Subcutaneous abdominal adipose tissue (tissue), 5 donors: ENCODE measurements at regions not wholly inside any gene's neighbourhood (a gene's known extent, or its start where the extent isn't known, plus 50 kb on each side); places are given as distances from the start of the nearest gene placed in this dataset.

Experiments
- H3K27ac ChIP-seq: one replicate; pipeline ENCODE4 v1.7.0; 2013; ENCODE audit warnings: low read depth, mild to moderate bottlenecking, inconsistent platforms, low read length, moderate library complexity
- H3K27me3 ChIP-seq, 5 donors: one replicate each; pipeline ENCODE4 v1.7.0; 2013; ENCODE audit warnings: low read length in 5 of 5, inconsistent platforms in 1 of 5; ENCODE audit not compliant: control insufficient read depth in 5 of 5, insufficient read depth in 4 of 5
- H3K36me3 ChIP-seq, 5 donors: one replicate each; pipeline ENCODE4 v1.7.0; 2013; ENCODE audit warnings: low read length in 5 of 5; ENCODE audit not compliant: control insufficient read depth in 5 of 5, insufficient read depth in 5 of 5
- H3K4me1 ChIP-seq, 5 donors: one replicate each; pipeline ENCODE4 v1.7.0; 2013; ENCODE audit warnings: low read length in 5 of 5, mild to moderate bottlenecking in 3 of 5, moderate library complexity in 1 of 5; ENCODE audit not compliant: control insufficient read depth in 5 of 5, insufficient read depth in 5 of 5
- H3K4me3 ChIP-seq, 5 donors: one replicate each; pipeline ENCODE4 v1.7.0; 2013; ENCODE audit warnings: low read length in 5 of 5, low read depth in 1 of 5
- H3K9ac ChIP-seq, 5 donors: one replicate each; pipeline ENCODE4 v1.7.0; 2013; ENCODE audit warnings: low read length in 5 of 5, mild to moderate bottlenecking in 4 of 5, moderate library complexity in 3 of 5
- H3K9me3 ChIP-seq, 5 donors: one replicate each; pipeline ENCODE4 v1.7.0; 2013; ENCODE audit warnings: low read length in 5 of 5; ENCODE audit not compliant: control insufficient read depth in 5 of 5
- donor health status: healthy.
- donor health status: healthy.
- donor health status: healthy.
- donor health status: healthy.
- donor health status: healthy.

- peaks cover 0 to 2% (median 0%) of the 10 kb centered on the region in 5 donors for H3K9me3 ChIP-seq
- no peak overlapping the region for H3K27ac ChIP-seq
- no peak overlapping the region for H3K9ac ChIP-seq
Measured at GRCh38 chr9:82680179-82680935, 382.6 kb downstream of the RASEF start.

DNA sequence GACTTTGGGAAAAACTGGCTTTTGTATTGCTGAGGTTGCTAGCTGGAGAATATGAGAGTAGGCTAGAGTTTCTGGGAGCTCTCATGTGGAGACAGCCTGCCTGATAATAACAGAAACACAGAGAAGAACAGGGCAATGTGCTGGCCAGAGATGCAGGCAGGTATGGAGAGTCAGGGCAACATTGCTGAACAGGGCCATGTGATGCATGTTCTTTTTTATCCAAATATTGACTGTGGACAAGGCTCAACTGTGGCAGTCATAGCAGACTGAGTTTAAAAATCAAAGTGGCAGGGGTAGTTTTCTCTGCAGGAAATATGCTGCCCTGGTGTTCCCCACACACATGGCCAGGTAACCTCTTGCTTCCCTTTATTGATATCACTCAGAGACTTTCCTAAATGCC is 381.1 kb downstream of the RASEF start:
- Histone ChIP-seq H3K36me3 (no peaks in the 10 kb centered on the region), H3K9ac (no peak overlapping the region), H3K9me3 (peaks cover 0 to 2% (median 0%) of the 10 kb centered on the region in 5 donors), H3K27me3 (no peaks in the 10 kb centered on the region), H3K27ac (no peak overlapping the region), H3K4me1 (no peaks in the 10 kb centered on the region), H3K4me3 (no peak overlapping the region)

More at GRCh38 chr9:82680179-82680935, 382.6 kb downstream of the RASEF start:
- Histone ChIP-seq H3K36me3 (no peaks in the 10 kb centered on the region), H3K4me3 (no peak overlapping the region), H3K27me3 (no peaks in the 10 kb centered on the region), H3K4me1 (no peaks in the 10 kb centered on the region)

- no peaks in the 10 kb centered on the region for H3K36me3 ChIP-seq
- H3K4me3 ChIP-seq, result no peak overlapping the region
- H3K9ac ChIP-seq, result no peak overlapping the region
- peaks cover 0 to 2% (median 0%) of the 10 kb centered on the region in 5 donors for H3K9me3 ChIP-seq
- H3K27me3 ChIP-seq, result no peaks in the 10 kb centered on the region
- H3K27ac ChIP-seq, result no peak overlapping the region
- no peaks in the 10 kb centered on the region for H3K4me1 ChIP-seq
Measured at GRCh38 chr9:82682431-82682830, 380.5 kb downstream of the RASEF start.

- peaks cover 2 to 19% (median 11%) of the 10 kb centered on the region in 5 donors for H3K9me3 ChIP-seq
Measured at GRCh38 chr9:82695704-82696103, 367.2 kb downstream of the RASEF start.

GRCh38 chr9:82706786-82707185 is 356.2 kb downstream of the RASEF start:
- Histone ChIP-seq H3K36me3 (no peaks in the 10 kb centered on the region), H3K27me3 (no peaks in the 10 kb centered on the region), H3K27ac (no peak overlapping the region), H3K4me1 (no peaks in the 10 kb centered on the region), H3K9ac (no peak overlapping the region), H3K4me3 (no peak overlapping the region), H3K9me3 (no peaks in the 10 kb centered on the region)

More at GRCh38 chr9:82695704-82696103, 367.2 kb downstream of the RASEF start:
- H3K36me3 ChIP-seq, result no peaks in the 10 kb centered on the region
- no peaks in the 10 kb centered on the region for H3K27me3 ChIP-seq
- H3K4me3 ChIP-seq, result no peak overlapping the region
- no peak overlapping the region for H3K27ac ChIP-seq
- H3K4me1 ChIP-seq, result no peaks in the 10 kb centered on the region
- no peak overlapping the region for H3K9ac ChIP-seq

- Histone ChIP-seq H3K9ac (no peak overlapping the region), H3K4me1 (no peaks in the 10 kb centered on the region), H3K4me3 (no peak overlapping the region), H3K9me3 (peaks cover 0 to 11% (median 8%) of the 10 kb centered on the region in 5 donors), H3K36me3 (no peaks in the 10 kb centered on the region), H3K27me3 (no peaks in the 10 kb centered on the region), H3K27ac (no peak overlapping the region)
Measured at GRCh38 chr9:82716821-82717220, 346.1 kb downstream of the RASEF start.

DNA sequence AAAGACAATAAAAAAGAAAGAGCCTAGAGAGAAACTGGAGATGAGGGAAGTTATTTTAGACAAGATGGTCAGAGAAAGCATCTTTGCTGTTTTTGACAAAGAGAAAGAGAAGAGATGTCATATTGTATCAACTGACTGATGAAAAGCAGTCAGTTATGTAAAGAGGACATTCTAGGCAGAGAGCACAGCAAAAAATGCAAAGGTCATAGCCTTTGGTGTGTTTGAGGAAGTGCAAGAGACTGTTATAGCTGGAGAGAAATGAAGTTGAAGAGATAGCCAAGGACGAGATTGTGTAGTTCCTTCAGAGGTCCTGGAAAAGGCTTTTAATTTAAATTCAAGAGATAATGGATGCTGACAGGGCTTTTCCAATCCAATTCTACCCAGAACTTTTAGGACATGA is 342.4 kb downstream of the RASEF start:
- Histone ChIP-seq H3K27ac (no peak overlapping the region), H3K9ac (no peak overlapping the region), H3K4me3 (no peak overlapping the region), H3K27me3 (no peaks in the 10 kb centered on the region), H3K36me3 (no peaks in the 10 kb centered on the region), H3K9me3 (no peaks in the 10 kb centered on the region), H3K4me1 (no peaks in the 10 kb centered on the region)

DNA sequence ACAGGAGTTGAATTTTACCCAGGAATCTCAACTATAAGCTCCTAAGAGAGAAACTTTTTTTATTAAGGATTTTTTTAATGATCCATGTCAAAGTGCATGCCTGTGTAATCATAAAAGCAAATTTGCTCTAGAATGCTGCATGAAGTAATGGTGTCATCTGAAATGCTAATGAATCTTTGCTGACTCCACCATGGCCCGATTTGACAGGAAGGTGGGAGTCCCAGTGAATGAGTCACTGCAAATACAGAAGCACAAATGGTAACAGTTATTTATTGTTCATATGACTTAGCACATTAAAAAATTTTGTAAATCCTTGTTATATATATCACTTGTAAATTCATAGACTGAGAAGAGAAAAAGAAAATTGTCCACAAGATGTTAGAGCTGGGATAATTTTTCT is 341.3 kb downstream of the RASEF start:
- H3K27me3 ChIP-seq, result no peaks in the 10 kb centered on the region
- no peak overlapping the region for H3K9ac ChIP-seq
- no peaks in the 10 kb centered on the region for H3K9me3 ChIP-seq
- H3K4me3 ChIP-seq, result no peak overlapping the region
- no peak overlapping the region for H3K27ac ChIP-seq
- no peaks in the 10 kb centered on the region for H3K36me3 ChIP-seq
- H3K4me1 ChIP-seq, result no peaks in the 10 kb centered on the region

- no peak overlapping the region for H3K9ac ChIP-seq
- H3K27ac ChIP-seq, result no peak overlapping the region
- H3K36me3 ChIP-seq, result no peaks in the 10 kb centered on the region
- H3K9me3 ChIP-seq, result no peaks in the 10 kb centered on the region
- no peak overlapping the region for H3K4me3 ChIP-seq
- H3K4me1 ChIP-seq, result no peaks in the 10 kb centered on the region
- H3K27me3 ChIP-seq, result no peaks in the 10 kb centered on the region
Measured at GRCh38 chr9:82722051-82722450, 340.9 kb downstream of the RASEF start.

DNA sequence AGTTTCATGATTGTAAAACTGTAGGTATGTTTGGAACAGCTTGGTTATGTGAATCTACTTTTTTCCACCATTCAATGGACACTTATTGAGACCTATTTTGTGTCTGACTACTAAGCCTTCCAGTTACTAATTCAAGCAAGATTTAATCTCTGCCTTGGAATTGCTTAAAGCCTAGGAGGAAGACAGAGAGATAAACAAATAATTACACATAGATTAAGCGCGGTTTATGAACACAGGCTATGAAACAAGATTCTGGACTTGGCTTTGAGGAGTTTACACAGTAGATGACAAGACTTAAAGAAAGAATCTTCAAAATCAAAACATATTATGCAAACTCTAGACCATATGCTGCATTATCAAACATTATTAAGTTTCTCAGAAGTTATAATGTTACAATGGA is 340.4 kb downstream of the RASEF start:
- no peaks in the 10 kb centered on the region for H3K9me3 ChIP-seq
- no peaks in the 10 kb centered on the region for H3K36me3 ChIP-seq
- no peak overlapping the region for H3K4me3 ChIP-seq
- no peaks in the 10 kb centered on the region for H3K4me1 ChIP-seq
- H3K9ac ChIP-seq, result no peak overlapping the region
- H3K27me3 ChIP-seq, result no peaks in the 10 kb centered on the region
- no peak overlapping the region for H3K27ac ChIP-seq
